ENCODE measurements at regions not wholly inside any gene's neighbourhood (a gene's known extent, or its start where the extent isn't known, plus 50 kb on each side); places are given as distances from the start of the nearest gene placed in this dataset.

GRCh38 chr4:19151684-19152083 is 1100.0 kb upstream of the SLIT2 start:
- no peak for DNase-seq (ENCODE audit: low read depth)

GRCh38 chr4:19146038-19146437 is 1105.7 kb upstream of the SLIT2 start:
- DNase-seq (ENCODE audit: low read depth) = no peak

- DNase-seq (ENCODE audit: low read depth) = no peak
Measured at GRCh38 chr4:19135895-19136633, 1114.5 kb upstream of the LCORL start.

- no peak for DNase-seq (ENCODE audit: low read depth)
Measured at GRCh38 chr4:19134685-19135084, 1113.1 kb upstream of the LCORL start.

- no peak for DNase-seq (ENCODE audit: low read depth)
Measured at GRCh38 chr4:19133315-19133714, 1111.8 kb upstream of the LCORL start.

GRCh38 chr4:19130866-19131265 is 1109.3 kb upstream of the LCORL start:
- DNase-seq (ENCODE audit: low read depth) = peak; percentile 79

GRCh38 chr4:19128176-19128575 is 1106.6 kb upstream of the LCORL start:
- no peak for DNase-seq (ENCODE audit: low read depth)

- no peak for DNase-seq (ENCODE audit: low read depth)
Measured at GRCh38 chr4:19126903-19127302, 1105.3 kb upstream of the LCORL start.

GRCh38 chr4:19123681-19124080 is 1102.1 kb upstream of the LCORL start:
- no peak for DNase-seq (ENCODE audit: low read depth)

GRCh38 chr4:19119904-19120560 is 1098.5 kb upstream of the LCORL start:
- no peak for DNase-seq (ENCODE audit: low read depth)

GRCh38 chr4:19117022-19117421 is 1095.5 kb upstream of the LCORL start:
- no peak for DNase-seq (ENCODE audit: low read depth)

GRCh38 chr4:19104176-19104575 is 1082.6 kb upstream of the LCORL start:
- no peak for DNase-seq (ENCODE audit: low read depth)

- DNase-seq (ENCODE audit: low read depth) = no peak
Measured at GRCh38 chr4:19095491-19096046, 1074.0 kb upstream of the LCORL start.

- no peak for DNase-seq (ENCODE audit: low read depth)
Measured at GRCh38 chr4:19093951-19094350, 1072.4 kb upstream of the LCORL start.

- no peak for DNase-seq (ENCODE audit: low read depth)
Measured at GRCh38 chr4:19092797-19093196, 1071.2 kb upstream of the LCORL start.

- DNase-seq (ENCODE audit: low read depth) = no peak
Measured at GRCh38 chr4:19074036-19074435, 1052.5 kb upstream of the LCORL start.

- no peak for DNase-seq (ENCODE audit: low read depth)
Measured at GRCh38 chr4:19063662-19064061, 1042.1 kb upstream of the LCORL start.

- no peak for DNase-seq (ENCODE audit: low read depth)
Measured at GRCh38 chr4:19054916-19055315, 1033.4 kb upstream of the LCORL start.

- no peak for DNase-seq (ENCODE audit: low read depth)
Measured at GRCh38 chr4:19051831-19052230, 1030.3 kb upstream of the LCORL start.

GRCh38 chr4:19047279-19047880 is 1025.8 kb upstream of the LCORL start:
- DNase-seq (ENCODE audit: low read depth) = peak; percentile 12

- DNase-seq (ENCODE audit: low read depth) = no peak
Measured at GRCh38 chr4:19039816-19040215, 1018.3 kb upstream of the LCORL start.

GRCh38 chr4:19038231-19038630 is 1016.7 kb upstream of the LCORL start:
- no peak for DNase-seq (ENCODE audit: low read depth)

Measured in iris pigment epithelial cell (primary cell).